8988T (cell line): ENCODE measurements at regions not wholly inside any gene's neighbourhood (a gene's known extent, or its start where the extent isn't known, plus 50 kb on each side); places are given as distances from the start of the nearest gene placed in this dataset.
"Not testable (repeated sequence)": the region's sequence is repeated elsewhere in the genome, so short reads cannot be mapped to it uniquely, and the experiment has no call there.

Experiments
- DNase-seq: peaks from one replicate; pipeline ENCODE4 v3.0.0; 2011

- DNase-seq, result no peak
Observed at GRCh38 chr16:29232811-29233704, 173.5 kb downstream of the NPIPB11 start.

- not testable (repeated sequence) for DNase-seq
Observed at GRCh38 chr16:29232160-29232705, 174.3 kb downstream of the NPIPB11 start.

GRCh38 chr16:29231244-29231643, 175.3 kb downstream of the NPIPB11 start:
- no peak for DNase-seq

GRCh38 chr16:29230671-29231096, 175.8 kb downstream of the NPIPB11 start:
- no peak for DNase-seq

GRCh38 chr16:29230006-29230668, 176.4 kb downstream of the NPIPB11 start:
- not testable (repeated sequence) for DNase-seq

GRCh38 chr16:29229616-29230005, 176.9 kb downstream of the NPIPB11 start:
- not testable (repeated sequence) for DNase-seq

GRCh38 chr16:29228664-29229611, 177.6 kb downstream of the NPIPB11 start:
- DNase-seq, result not testable (repeated sequence)

GRCh38 chr16:29227751-29228663, 178.5 kb downstream of the NPIPB11 start:
- DNase-seq, result not testable (repeated sequence)

GRCh38 chr16:29226782-29227181, 179.7 kb downstream of the NPIPB11 start:
- DNase-seq, result no peak

- DNase-seq, result not testable (repeated sequence)
Observed at GRCh38 chr16:29224675-29225074, 181.8 kb downstream of the NPIPB11 start.

- DNase-seq, result not testable (repeated sequence)
Observed at GRCh38 chr16:29222615-29223014, 183.9 kb downstream of the NPIPB11 start.

- DNase-seq, result not testable (repeated sequence)
Observed at GRCh38 chr16:29222008-29222407, 184.5 kb downstream of the NPIPB11 start.

- DNase-seq, result not testable (repeated sequence)
Observed at GRCh38 chr16:29221281-29221955, 185.1 kb downstream of the NPIPB11 start.

- not testable (repeated sequence) for DNase-seq
Observed at GRCh38 chr16:29220647-29221191, 185.8 kb downstream of the NPIPB11 start.

- not testable (repeated sequence) for DNase-seq
Observed at GRCh38 chr16:29219966-29220646, 186.4 kb downstream of the NPIPB11 start.

- DNase-seq, result not testable (repeated sequence)
Observed at GRCh38 chr16:29219562-29219961, 186.9 kb downstream of the NPIPB11 start.

GRCh38 chr16:29218649-29219048, 187.9 kb downstream of the NPIPB11 start:
- DNase-seq, result not testable (repeated sequence)

- not testable (repeated sequence) for DNase-seq
Observed at GRCh38 chr16:29218171-29218570, 188.3 kb downstream of the NPIPB11 start.

- not testable (repeated sequence) for DNase-seq
Observed at GRCh38 chr16:29217752-29218126, 188.8 kb downstream of the NPIPB11 start.
